ENCODE measurements at regions not wholly inside any gene's neighbourhood (a gene's known extent, or its start where the extent isn't known, plus 50 kb on each side); places are given as distances from the start of the nearest gene placed in this dataset.

DNA sequence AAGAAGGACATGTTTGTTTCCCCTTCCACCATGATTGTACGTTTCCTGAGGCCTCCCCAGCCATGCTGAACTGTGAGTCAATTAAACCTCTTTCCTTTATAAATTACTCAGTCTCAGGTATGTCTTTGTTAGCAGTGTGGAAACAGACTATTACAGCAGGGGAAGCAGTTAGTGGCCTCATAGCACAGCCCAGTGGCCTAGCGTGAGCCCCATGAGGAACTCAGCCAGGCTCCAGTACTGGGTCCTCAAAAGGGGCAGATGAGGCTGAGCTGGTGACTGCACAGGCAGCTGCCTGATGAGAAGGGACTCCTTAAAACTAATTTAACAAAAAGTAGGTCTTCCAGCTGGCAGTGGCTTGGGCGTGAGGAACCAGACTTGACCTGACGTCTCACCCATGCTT is 399.9 kb downstream of the CDH26 start:
- DNase-seq (ENCODE audit: low read depth), result no peak
- no peak overlapping the region for H3K4me3 ChIP-seq (ENCODE audit: low read length)
- TF ChIP-seq, protein P1, sequence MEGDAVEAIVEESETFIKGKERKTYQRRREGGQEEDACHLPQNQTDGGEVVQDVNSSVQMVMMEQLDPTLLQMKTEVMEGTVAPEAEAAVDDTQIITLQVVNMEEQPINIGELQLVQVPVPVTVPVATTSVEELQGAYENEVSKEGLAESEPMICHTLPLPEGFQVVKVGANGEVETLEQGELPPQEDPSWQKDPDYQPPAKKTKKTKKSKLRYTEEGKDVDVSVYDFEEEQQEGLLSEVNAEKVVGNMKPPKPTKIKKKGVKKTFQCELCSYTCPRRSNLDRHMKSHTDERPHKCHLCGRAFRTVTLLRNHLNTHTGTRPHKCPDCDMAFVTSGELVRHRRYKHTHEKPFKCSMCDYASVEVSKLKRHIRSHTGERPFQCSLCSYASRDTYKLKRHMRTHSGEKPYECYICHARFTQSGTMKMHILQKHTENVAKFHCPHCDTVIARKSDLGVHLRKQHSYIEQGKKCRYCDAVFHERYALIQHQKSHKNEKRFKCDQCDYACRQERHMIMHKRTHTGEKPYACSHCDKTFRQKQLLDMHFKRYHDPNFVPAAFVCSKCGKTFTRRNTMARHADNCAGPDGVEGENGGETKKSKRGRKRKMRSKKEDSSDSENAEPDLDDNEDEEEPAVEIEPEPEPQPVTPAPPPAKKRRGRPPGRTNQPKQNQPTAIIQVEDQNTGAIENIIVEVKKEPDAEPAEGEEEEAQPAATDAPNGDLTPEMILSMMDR (conservative IDR thresholded peaks at IDR 0.05; ENCODE audit: low read length), result no peak

DNA sequence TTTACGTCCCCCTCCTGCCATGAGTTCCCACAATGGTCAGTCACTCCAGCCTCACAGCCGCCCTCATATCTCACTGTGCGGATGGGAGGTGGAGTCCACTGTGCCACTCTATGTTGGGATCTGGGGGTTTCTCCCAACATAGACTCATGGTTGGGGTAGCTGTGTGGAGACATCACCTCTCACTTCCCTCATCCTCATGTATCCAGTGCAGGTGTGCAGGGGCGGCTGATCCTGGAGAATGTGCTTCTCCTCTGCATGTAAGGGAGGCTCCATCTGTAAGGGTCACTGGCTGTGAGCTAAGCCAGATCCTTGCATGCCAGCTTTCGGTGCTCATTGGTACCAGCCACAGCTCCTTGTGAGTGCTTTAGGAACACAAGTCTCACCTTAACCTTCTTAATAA is 400.8 kb downstream of the CDH26 start:
- DNase-seq (ENCODE audit: low read depth), result no peak
- TF ChIP-seq, protein P1 (conservative IDR thresholded peaks at IDR 0.05; ENCODE audit: low read length), result no peak
- no peak overlapping the region for H3K4me3 ChIP-seq (ENCODE audit: low read length)

DNA sequence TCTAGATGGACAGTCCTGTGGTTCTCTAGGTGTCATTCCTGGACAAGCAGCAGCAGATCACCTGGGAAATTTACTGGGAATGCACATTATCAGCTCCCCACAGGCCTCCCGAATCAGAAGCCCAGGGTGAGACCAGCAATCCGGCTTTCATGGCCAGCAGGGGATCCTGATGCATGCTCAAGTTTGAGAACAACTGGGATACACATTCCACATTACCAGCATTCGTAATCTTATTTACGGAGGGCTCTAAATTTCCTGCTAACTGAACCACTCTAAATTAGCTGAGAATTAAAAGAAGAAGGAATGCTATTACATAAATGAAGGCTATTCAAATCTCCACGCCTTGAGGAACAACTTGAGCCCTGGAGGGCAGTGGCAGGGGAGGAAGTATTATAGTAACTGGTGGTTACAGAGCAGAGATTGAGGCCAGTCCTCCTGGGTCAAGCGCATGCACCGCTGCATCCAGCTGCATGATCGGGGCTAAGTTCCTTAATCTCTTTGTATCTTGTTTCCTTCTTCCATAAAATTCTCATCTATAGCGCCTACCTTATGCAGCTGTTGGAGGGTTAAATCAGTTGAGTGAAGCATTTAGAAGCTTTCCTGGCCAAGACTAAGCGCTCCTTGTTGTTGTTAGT is 403.7 kb downstream of the CDH26 start:
- DNase-seq (ENCODE audit: low read depth), result no peak
- H3K4me3 ChIP-seq (ENCODE audit: low read length), result no peak overlapping the region

DNA sequence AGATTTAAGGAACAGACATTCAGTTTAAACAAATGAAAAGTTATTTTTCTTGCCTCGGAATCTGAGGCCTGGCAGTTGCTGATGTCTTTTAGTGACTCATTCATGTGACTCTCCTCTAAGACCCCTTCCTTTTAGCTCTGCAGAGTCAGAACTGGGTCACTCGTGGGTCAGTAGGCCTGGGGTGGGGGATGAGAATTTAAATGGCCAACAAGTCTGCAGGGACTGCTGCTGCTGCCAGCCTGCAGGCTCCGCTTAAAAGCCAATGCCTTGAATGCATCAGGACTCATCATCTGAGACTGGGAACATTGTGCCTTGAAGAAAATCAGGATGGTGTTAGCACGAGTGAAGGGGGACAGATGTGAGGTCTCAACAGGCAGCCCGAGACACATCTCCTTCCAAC is 404.3 kb downstream of the CDH26 start:
- H3K4me3 ChIP-seq (ENCODE audit: low read length), result no peak overlapping the region
- DNase-seq (ENCODE audit: low read depth), result no peak
- TF ChIP-seq, protein P1 (conservative IDR thresholded peaks at IDR 0.05; ENCODE audit: low read length), result no peak

More for the DNA sequence above, 403.7 kb downstream of the CDH26 start:
- TF ChIP-seq, protein P1 (conservative IDR thresholded peaks at IDR 0.05; ENCODE audit: low read length), result no peak

DNA sequence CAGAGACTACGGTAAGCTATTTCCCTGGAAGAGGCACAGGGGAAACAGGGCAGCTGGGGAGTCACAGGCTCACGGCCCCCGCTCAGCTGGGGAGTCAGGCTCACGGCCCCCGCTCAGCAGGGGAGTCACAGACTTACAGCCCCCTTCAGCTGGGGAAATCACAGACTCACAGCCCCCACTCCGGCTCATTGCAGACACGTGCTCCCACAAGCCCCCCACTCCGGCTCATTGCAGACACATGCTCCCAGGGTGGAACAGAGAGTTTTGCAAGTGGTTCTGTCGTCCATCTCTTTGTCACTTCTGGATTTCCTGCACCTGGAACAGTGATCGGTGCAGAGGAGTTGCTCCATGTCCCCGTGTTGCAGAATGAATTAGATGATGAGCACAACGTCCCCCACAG is 405.5 kb downstream of the CDH26 start:
- H3K4me3 ChIP-seq (ENCODE audit: low read length), result no peak overlapping the region
- TF ChIP-seq, protein P1 (conservative IDR thresholded peaks at IDR 0.05; ENCODE audit: low read length), result no peak
- DNase-seq (ENCODE audit: low read depth), result no peak

DNA sequence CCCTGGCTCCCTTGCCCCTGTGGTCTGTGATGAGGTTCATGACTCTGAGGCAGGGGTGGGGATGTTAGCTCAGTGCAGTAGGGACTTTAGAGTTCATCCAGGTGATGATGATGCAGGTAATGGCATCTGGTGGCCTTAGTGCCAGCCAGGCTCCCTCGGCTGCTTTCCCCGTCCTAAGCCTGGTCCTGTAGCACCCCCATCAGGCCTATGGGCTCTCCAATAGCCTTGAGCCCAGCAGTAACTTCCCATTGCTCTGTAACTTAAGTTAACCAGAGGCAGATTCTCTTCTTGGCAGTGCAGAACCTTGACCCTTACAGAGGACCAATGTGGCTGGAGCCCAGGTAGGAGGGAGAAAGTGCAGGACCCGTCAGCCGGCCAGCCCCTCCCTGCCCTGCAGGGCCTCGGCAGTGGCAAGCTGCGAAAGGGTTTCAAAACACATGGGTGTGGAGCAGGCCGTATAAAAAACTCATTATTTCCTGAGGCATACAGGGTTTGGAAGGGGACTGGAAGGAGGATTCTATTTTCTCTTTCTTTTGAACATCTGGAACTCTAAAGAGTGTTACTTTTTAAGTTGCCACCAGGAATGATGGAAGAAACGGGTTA is 406.9 kb downstream of the CDH26 start:
- no peak for DNase-seq (ENCODE audit: low read depth)
- no peak overlapping the region for H3K4me3 ChIP-seq (ENCODE audit: low read length)

More for the DNA sequence above, 406.9 kb downstream of the CDH26 start:
- TF ChIP-seq, protein P1 (conservative IDR thresholded peaks at IDR 0.05; ENCODE audit: low read length), result peak; percentile 15; the same call in 1 of the 2 replicates

Measured in AG10803 (cell line).